ENCODE measurements at regions not wholly inside any gene's neighbourhood (a gene's known extent, or its start where the extent isn't known, plus 50 kb on each side); places are given as distances from the start of the nearest gene placed in this dataset.

- H3K4me1 ChIP-seq = no peaks in the 10 kb centered on the region
- H3K36me3 ChIP-seq = no peaks in the 10 kb centered on the region
- no peak overlapping the region for H3K4me3 ChIP-seq
- no peak overlapping the region for H3K27ac ChIP-seq
- WGBS, 2 donors (ENCODE audit: low coverage in 1 of 2) = 7 to 100% methylated on average over 2 to 3 of the region's 3 CpGs
- peaks cover 47% of the 10 kb centered on the region for H3K27me3 ChIP-seq
- no peak for ATAC-seq
- peaks cover 0 to 17% (median 0%) of the 10 kb centered on the region in 3 donors for H3K9me3 ChIP-seq
- TF ChIP-seq EP300 (IDR thresholded peaks at IDR 0.05) = no peak
- TF ChIP-seq CTCF (IDR thresholded peaks at IDR 0.05) = no peak
- no peak for TF ChIP-seq POLR2A (IDR thresholded peaks at IDR 0.05)
- no peak for TF ChIP-seq POLR2AphosphoS5 (IDR thresholded peaks at IDR 0.05)
Measured at GRCh38 chr7:98679741-98680140, 62.7 kb downstream of the NPTX2 start.

GRCh38 chr7:98681511-98681910 lies 64.4 kb downstream of the NPTX2 start:
- Histone ChIP-seq H3K4me1 (no peaks in the 10 kb centered on the region), H3K36me3 (no peaks in the 10 kb centered on the region), H3K9me3 (peaks cover 0 to 17% (median 0%) of the 10 kb centered on the region in 3 donors), H3K27me3 (peaks cover 31% of the 10 kb centered on the region), H3K4me3 (no peak overlapping the region), H3K27ac (no peak overlapping the region)
- ATAC-seq = no peak
- TF ChIP-seq CTCF (IDR thresholded peaks at IDR 0.05) (no peak), POLR2AphosphoS5 (IDR thresholded peaks at IDR 0.05) (no peak), POLR2A (IDR thresholded peaks at IDR 0.05) (no peak), EP300 (IDR thresholded peaks at IDR 0.05) (no peak)
- WGBS, 2 donors (ENCODE audit: low coverage in 1 of 2) = 17 to 18% methylated on average over 6 of the region's 6 CpGs

GRCh38 chr7:98681951-98682350 lies 64.9 kb downstream of the NPTX2 start:
- H3K4me3 ChIP-seq = no peak overlapping the region
- 12 to 56% methylated on average over 10 to 11 of the region's 15 CpGs for WGBS, 2 donors (ENCODE audit: low coverage in 1 of 2)
- no peaks in the 10 kb centered on the region for H3K36me3 ChIP-seq
- peaks cover 0 to 17% (median 0%) of the 10 kb centered on the region in 3 donors for H3K9me3 ChIP-seq
- peaks cover 27% of the 10 kb centered on the region for H3K27me3 ChIP-seq
- H3K4me1 ChIP-seq = no peaks in the 10 kb centered on the region
- TF ChIP-seq POLR2AphosphoS5 (IDR thresholded peaks at IDR 0.05) (no peak), POLR2A (IDR thresholded peaks at IDR 0.05) (no peak), CTCF (IDR thresholded peaks at IDR 0.05) (no peak), EP300 (IDR thresholded peaks at IDR 0.05) (no peak)
- no peak for ATAC-seq
- no peak overlapping the region for H3K27ac ChIP-seq

GRCh38 chr7:98683514-98683913 lies 66.4 kb downstream of the NPTX2 start:
- Histone ChIP-seq H3K9me3 (peaks cover 0 to 1% (median 0%) of the 10 kb centered on the region in 3 donors), H3K36me3 (no peaks in the 10 kb centered on the region), H3K4me1 (no peaks in the 10 kb centered on the region), H3K27ac (no peak overlapping the region), H3K4me3 (no peak overlapping the region), H3K27me3 (peaks cover 16% of the 10 kb centered on the region)
- no peak for ATAC-seq
- WGBS, 2 donors (ENCODE audit: low coverage in 1 of 2) = 83 to 90% methylated on average over 1 to 2 of the region's 2 CpGs
- no peak for TF ChIP-seq EP300 (IDR thresholded peaks at IDR 0.05)
- TF ChIP-seq POLR2A (IDR thresholded peaks at IDR 0.05) = no peak
- TF ChIP-seq CTCF (IDR thresholded peaks at IDR 0.05) = no peak

GRCh38 chr7:98685541-98685940 lies 68.5 kb downstream of the NPTX2 start:
- no peak overlapping the region for H3K27ac ChIP-seq
- WGBS, 2 donors (ENCODE audit: low coverage in 1 of 2) = 61 to 80% methylated on average over 1 to 3 of the region's 8 CpGs
- ATAC-seq = no peak
- no peaks in the 10 kb centered on the region for H3K36me3 ChIP-seq
- TF ChIP-seq POLR2AphosphoS5 (IDR thresholded peaks at IDR 0.05) = no peak
- no peak for TF ChIP-seq POLR2A (IDR thresholded peaks at IDR 0.05)
- no peak for TF ChIP-seq CTCF (IDR thresholded peaks at IDR 0.05)
- no peak for TF ChIP-seq EP300 (IDR thresholded peaks at IDR 0.05)
- peaks cover 16% of the 10 kb centered on the region for H3K27me3 ChIP-seq
- H3K9me3 ChIP-seq = peaks cover 0 to 16% (median 0%) of the 10 kb centered on the region in 3 donors
- no peaks in the 10 kb centered on the region for H3K4me1 ChIP-seq
- no peak overlapping the region for H3K4me3 ChIP-seq
